Occipital lobe (tissue), 1 donor: ENCODE measurements at regions not wholly inside any gene's neighbourhood (a gene's known extent, or its start where the extent isn't known, plus 50 kb on each side); places are given as distances from the start of the nearest gene placed in this dataset.

ENCODE experiments used
- DNase-seq: peaks from one replicate; lab custom pipeline; 2025; lab: John Stamatoyannopoulos, UW

DNA sequence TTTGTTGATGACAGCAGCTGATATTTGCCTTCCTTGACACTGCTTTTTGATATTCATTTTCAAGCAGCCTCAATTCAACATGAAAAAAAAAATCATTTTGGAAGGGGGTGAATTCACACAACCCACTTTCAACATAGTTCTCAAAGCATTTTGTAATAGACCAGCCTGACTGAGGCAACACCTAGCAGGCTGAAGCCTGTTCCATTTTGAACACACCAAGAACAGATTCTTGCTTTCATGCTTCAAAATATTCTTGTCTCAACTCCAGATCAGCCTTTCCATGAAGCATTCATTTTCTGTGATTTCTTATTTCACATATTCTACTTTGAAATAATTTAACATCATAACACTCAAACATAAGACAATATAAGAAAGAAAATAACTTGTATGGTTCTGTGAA is 812.6 kb upstream of the POU3F3 start:
- no peak for DNase-seq

DNA sequence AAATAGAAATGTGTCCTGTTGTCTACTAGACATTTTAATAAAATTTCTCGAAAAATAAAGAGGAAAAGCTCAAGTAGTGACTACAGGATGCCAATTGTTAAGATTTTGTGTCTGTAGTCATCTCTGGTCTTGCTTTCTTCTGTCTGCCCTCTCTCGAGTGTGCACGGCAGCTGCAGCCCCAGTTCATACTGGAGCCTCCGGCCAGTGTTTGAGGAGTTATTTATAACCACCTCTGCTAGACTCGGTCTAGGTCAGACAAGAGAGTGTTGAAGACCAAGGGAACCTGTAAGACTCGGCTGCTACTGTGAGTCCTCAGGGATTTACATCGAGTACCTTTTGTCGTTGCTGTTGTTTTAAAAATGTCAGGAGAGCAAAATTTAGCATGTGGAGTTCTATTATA is 810.1 kb upstream of the POU3F3 start:
- no peak for DNase-seq

DNA sequence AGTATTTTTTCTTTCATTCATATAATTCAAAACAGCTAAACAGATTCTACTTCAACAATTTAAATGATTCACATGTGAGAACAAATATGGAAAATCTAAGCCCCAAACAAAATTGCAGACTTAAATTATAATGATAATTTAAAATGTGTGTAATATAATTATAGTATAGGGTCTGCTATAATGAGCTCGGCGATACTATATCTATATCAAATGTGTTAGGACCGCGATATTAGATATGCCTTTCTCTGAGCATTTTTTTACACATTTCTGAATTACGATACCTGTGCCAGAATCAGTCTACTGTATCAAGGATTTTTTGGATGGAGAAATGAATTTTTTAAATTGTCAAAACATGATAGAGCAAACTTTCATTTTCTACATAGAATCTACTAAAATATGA is 808.8 kb upstream of the POU3F3 start:
- no peak for DNase-seq

DNA sequence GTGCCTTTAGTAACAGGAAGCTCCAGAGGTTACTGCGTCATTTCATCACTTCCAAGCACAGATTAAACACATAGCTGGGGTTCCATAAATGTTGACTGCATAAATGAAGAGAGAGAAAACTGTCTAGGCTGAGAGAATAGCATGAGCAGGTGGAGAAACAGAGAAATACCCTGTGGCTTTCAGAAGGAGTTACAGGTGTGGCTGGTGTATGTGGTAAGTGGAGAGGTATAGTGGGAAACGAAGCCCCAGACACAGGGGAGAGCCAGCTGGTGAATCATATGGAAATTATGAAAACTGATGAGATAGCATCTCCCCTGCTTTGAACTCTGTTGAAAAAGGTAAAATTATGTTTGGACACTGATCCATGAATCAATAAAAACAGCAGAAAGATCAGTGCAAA is 807.4 kb upstream of the POU3F3 start:
- no peak for DNase-seq

DNA sequence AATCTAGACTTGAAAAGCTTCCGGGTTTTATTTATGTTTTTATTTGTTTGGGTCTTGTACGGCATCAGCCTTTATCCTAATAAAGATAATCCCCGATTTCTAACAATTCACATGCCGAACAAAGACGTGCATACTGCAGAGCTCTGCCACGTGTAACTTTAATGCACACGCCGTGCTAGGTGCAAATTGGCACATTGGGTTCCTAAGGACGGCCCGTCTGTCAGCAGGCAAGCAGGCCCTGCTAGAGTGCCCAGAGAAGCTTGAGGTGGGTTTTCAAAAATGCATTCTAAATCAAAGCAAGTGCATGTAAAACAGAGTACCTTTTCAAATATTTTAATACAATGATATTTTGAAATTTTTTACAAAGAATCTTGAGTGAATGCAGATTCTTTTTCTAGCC is 806.4 kb upstream of the POU3F3 start:
- DNase-seq = no peak

DNA sequence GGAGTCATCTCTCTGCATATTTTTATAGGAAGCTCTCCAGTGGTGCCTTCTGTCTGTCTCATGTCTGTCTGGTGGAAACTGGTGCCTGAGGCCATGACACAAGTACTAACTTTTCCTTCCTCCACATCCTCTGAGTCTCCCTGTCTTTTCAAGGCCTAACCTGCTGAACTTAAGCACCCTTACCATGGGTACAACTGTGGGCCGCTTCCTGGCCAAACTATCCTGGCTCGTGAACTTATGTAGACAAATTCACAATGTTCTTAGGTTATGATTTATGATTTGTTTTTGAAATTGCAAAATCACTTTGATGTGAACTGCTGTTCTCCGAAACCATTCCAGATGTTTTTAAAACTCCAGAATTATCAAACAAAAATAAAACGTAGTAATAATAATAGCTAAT is 804.5 kb upstream of the POU3F3 start:
- no peak for DNase-seq

DNA sequence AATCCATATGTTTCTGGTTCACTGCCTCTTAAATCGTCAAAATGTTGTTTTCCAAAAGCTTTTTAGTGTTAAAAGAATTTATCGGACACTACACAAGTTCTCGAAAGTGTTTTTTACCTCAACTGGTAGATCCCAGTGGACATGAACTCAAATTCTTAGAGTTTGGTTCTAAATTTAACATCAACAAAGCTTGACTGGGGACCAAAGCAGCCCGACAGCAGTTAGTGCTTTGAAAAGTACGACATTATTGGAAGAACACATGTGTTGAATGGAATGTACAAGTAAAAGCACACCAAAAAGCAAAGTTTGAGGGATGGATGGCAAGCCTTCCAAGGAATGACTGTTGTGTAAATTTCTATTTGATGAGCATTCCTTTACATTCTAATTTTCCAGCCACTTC is 803.9 kb upstream of the POU3F3 start:
- no peak for DNase-seq

DNA sequence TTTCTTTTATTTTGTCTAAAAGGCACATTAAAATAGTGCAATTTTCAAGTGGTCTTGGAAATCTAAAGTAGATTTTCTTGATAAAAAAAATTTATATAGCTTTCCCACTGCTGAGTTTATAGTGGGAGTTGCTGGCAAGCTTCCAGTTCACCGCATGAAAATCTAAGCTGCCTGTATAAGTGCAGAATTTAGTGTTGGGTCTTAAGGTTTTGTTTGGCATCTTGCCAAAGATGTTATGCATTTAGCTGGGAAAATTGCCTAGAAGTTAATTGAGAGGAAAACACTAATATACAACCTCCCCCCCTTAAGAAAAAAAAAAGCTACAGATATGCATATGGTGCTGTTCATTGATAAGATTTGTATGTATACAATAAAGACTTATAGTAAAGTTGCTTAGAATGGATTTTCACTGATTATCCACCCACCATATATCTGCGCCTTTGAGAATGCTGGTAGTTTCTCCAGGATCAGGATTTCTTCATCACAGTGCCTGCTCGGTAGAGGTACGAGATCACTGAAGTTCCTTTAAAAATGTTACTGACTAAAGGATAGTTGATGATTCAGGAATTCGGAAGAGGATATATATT is 803.2 kb upstream of the POU3F3 start:
- no peak for DNase-seq

DNA sequence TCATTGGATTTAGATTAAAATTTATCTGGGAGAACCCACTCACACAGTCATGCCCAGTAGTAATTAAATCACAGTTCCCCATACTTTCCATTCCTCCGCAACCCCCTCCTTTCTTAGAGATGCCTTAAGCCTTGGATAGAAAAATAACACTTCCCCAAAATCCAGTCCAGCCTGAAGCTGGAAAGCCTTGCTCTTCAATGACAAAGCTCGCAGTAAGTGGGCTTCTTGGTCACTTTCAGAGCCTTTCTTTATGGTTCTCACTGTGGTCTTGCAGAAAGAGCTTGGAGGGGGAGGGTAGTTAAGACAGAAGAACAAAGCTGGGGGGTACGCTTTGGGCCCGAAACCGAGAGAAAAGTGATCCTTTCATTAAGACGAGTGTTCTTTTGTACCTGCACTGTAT is 802.1 kb upstream of the POU3F3 start:
- DNase-seq = no peak

DNA sequence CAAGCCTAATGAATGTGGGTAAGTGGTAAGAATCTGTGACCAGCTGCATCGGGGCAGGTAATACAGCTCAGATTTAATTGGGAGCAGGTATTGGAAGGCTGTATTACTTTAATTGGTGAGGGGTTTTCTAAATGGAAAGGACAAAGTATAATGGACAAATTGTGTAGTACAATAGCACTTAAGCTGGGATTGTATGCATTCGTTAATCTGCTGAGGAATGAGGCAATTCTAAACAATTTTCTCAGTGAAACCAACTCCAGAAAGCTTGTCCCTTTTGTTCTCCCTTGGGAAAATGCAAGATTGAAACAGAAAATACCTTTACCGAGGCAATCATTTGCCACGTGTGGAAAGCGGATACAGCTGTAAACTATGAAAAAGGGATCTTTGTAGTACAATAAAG is 801.6 kb upstream of the POU3F3 start:
- no peak for DNase-seq

DNA sequence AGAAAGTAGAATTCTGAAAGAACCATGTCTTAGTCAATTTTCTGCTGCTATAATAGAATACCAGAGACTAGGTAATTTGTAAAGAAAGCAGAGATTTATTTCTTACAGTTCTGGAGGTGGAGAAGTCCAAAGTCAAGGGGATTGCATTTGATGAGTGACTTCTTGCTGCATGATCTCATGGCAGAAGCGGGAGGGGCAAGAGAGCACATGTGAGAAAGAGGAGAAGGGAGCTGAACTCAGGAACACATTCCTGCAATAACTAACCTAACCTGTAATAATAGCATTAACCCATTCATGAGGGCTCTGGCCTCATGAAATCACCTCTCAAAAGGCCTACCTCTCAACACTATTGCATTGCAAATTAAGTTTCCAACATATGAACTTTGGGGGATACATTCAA is 797.5 kb upstream of the POU3F3 start:
- no peak for DNase-seq

DNA sequence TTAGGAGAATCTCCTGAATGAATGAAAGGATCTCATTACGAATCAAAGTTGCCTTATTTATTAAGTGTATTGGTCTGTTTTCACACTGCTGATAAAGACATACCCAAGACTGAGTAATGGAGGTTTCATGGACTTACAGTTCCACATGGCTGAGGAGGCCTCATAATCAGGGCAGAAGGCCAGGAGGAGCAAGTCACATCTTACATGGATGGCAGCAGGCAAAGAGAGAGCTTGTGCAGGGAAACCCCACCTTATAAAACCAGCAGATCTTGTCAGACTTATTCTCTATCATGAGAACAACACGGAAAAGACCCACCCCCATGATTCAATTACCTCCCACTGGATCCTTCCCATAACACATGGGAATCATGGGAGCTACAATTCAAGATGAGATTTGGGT is 785.2 kb upstream of the POU3F3 start:
- DNase-seq = no peak

DNA sequence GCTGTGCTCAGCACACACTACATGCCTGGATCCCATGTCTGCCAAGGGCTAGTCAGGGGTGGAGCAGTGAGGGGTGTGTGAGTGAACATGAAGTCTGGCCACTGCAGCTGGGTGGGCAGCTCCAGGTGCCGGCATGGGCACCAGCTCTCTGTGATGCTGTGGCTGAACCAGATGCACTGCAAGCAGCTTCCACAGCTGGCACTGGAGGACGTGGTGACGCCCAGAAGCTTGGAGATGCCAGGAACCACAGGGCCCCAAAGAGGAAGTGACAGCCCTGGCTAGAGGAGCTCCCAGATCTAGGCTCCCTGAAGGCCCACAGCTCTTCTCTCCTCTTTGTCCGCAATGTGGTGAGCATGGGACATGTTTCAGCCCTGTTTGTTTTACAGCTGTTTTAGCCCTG is 776.3 kb upstream of the POU3F3 start:
- DNase-seq = no peak

DNA sequence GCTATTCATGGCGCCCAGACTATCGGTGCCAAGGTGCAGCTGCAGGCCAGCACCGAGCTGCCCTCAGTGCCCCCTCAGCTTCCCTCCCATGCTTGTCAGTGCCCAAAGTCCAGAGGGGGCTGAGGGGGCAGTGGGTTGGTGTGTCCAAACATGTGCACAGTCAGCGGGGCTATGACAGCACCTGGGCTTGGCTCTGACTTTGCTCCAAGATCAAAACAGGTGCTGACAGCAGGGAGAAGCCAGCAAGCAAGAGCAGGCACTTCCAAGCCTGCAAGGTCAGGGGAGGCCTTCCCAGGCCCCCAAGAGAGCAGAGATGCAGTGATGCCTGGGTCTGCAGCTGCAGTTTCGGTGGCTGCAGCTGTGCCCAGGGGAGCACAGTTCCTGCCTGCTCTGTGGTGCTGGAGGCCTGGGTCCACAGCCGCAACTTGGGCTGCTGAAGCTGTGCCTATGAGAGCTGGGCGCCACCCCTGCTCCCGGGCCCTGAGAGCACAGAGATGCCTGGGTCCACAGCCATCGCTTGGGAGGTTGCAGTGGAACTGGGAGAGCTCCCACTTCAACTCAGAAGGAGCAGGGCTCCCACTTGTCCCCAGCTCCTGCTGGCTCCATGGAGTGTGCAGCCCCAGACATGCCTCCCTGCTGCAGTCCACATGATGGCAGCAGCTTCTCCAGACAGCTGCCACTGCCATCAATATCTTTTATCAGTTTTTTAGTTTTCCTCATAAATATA is 775.3 kb upstream of the POU3F3 start:
- DNase-seq = no peak

DNA sequence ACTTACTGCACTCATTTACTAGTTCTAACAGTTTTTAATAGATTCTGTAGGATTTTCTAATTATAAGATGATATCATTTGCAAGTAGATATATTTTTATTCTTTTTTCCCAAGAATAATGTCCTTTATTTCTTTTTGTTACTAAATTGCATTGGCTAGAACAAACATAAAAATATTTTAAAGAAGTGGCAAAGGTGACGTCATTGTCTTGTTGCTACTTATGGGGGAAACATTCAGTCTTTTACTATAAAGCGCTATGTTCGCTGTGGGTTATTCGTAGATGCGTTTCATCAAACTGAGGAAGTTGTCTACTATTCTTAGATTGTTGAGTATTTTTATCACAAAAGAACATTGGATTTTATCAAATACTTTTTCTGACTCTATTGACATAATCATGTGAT is 765.2 kb upstream of the POU3F3 start:
- DNase-seq = no peak

DNA sequence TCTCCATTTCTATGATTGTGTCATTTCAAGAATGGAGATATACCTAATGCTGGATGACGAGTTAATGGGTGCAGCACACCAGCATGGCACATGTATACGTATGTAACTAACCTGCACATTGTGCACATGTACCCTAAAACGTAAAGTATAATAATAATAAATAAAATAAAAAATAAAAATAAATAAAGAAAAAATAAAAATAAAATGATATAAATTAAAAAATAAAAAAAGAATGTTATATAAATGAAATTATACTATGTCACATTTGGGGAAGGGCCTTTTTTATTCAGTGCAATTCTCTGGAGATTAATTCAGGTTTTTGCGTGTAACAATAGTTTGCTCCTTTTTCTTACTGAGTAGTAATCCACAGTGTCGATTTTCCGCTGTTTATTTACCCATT is 763.5 kb upstream of the POU3F3 start:
- DNase-seq = no peak

DNA sequence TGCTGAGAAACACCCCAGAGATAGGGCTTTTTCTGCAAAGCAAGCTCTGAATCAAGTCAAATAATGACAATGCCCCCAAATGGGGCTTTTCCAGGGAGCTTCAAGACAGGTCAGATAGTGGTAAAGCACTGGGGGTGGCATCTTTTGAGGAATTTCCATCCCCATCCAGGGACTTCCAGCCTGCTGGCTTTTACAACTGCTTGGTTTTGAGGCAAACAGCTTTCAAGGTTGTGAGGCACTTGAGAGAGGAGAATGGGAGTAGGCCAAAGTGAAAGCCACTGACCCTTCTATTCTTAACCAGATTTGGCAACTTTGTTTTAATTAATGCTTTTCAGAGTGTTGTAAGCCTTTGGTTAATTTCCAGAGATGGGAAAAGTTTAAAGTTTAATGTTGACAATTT is 762.0 kb upstream of the POU3F3 start:
- no peak for DNase-seq

DNA sequence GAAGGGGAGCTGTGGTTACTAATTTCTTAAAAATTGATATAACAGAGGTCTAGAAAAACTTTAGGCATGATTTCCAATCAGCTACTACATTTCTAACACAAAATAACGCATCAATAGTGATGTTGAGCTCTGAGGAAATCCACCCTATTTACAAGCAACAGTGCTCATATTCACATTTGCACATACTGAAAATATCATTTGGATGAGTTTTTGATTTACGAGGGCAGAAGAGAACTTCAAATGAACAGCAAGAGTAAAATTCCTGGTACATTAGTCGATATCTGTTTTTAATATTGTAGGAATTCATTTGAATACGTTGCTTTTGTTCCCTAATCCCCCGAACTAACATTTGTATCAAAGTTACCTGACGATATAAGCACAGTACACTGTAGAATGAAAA is 761.0 kb upstream of the POU3F3 start:
- DNase-seq = no peak

DNA sequence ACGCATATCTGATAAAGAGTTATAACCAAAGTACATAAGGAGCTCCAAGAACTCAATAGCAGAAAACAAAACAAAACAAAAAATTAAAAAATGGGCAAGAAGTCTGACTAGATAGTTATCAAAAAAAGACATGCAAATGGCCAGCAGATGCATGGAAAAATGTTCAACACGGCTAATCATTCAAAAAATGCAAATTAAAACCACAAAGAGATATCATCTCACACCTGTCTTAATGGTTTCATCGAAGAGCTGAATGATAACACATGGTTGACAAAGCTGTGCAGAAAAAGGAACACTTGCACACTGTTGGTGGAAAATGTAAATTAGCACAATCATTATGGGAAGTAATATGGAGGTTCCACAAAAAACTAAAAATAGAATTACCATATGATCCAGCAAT is 751.3 kb upstream of the POU3F3 start:
- no peak for DNase-seq

DNA sequence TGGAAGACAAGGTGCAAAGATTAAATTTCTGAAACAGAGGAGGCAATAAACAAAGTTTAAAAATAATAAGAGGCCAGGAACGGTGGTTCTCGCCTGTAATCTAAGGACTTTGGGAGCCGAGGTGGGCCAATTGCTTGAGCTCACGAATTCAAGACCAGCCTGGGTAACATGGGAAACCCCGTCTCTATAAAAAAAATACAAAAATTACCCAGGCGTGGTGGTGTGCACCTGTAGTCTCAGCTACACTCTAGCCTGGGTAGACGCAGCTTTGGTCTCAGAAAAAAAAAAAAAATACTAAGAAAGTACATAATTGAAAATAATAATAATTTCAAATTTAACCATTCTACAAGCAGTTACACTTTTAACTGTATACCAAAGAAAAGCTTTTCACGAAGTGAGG is 744.6 kb upstream of the POU3F3 start:
- no peak for DNase-seq

DNA sequence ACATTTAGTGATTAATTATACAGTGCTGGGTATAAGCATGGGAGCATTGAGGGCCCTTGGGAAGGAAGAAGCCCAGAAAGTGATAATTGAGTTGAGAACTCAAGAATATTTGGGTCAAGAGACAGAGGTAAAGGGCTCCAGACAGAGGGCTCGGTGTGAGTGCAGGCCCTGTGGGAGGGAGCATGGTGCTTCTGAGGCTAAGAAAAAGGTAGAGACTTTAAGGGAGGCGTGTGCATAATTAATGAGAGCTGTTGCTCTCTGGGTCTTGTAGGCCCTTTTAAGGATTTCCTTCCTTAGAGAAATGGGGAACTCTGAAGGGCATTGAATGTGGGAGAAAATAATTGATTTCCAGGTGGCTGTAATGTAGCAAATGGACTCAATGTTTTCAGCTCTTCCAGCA is 735.0 kb upstream of the POU3F3 start:
- DNase-seq = no peak

DNA sequence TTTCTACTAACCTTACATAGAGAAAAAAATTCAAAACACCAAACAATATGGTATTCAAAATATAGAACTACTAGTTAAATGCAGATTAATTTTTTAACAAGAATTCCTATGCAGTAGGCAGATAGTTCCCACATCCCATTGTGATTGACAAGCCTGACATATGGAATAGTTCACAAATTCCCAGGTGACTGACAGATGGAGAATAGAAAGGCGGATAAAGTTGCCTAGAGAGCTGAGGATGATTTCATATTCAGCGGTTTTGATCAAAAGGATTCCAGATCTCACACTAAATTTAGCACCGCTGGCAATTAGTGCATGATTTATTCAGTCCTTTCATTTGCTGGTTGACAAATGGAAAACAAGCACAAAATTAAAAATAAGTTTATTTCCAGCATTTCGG is 733.7 kb upstream of the POU3F3 start:
- DNase-seq = no peak

DNA sequence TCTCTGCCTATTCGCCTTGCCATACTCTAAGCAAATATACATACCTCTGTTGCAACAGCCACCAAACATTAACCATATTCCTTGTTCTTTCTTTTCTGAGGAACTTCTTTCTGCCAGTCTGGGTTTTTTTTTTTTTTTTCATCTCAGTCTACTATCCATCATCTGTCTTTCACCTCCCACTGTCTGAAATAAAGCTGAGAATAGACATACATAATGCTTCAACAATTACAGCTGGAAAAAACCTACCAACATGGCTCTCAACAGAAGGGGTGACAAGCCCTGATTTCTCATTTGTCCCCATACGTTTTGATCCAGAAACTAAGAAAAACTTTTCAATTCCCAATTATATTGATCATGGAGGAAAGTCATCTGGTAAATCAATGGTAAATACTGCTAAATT is 728.8 kb upstream of the POU3F3 start:
- DNase-seq = no peak
